PFSK-1 (cell line): ENCODE measurements at regions not wholly inside any gene's neighbourhood (a gene's known extent, or its start where the extent isn't known, plus 50 kb on each side); places are given as distances from the start of the nearest gene placed in this dataset.

Experiments
- POLR2AphosphoS5 ChIP-seq: IDR thresholded peaks from 2 replicates; pipeline ENCODE4 v1.6.1; 2012; ENCODE audit warnings: low read depth, mild to moderate bottlenecking, control low read depth, low read length, moderate library complexity
- REST ChIP-seq, 2 experiments: IDR thresholded peaks; 2 replicates each; pipeline versions ENCODE4 v1.6.1 to v1.8.0; 2011 to 2012; ENCODE audit warnings: low read depth in 2 of 2, low read length in 2 of 2, control low read depth in 1 of 2, inconsistent platforms in 1 of 2, mild to moderate bottlenecking in 1 of 2, moderate library complexity in 1 of 2; ENCODE audit not compliant: insufficient read depth in 1 of 2
- TAF1 ChIP-seq: IDR thresholded peaks from 2 replicates; pipeline ENCODE4 v1.6.1; 2012; ENCODE audit warnings: low read length, control low read depth, borderline replicate concordance; ENCODE audit not compliant: insufficient read depth

GRCh38 chr3:13159890-13160289 lies 86.7 kb upstream of the IQSEC1 start:
- no peak for TF ChIP-seq POLR2AphosphoS5
- no peak for TF ChIP-seq REST (IDR thresholded peaks at IDR 0.05; ENCODE audit: insufficient read depth in 1 of 2, low read depth in 2 of 2, low read length in 2 of 2)
- no peak for TF ChIP-seq TAF1
